ENCODE measurements at regions not wholly inside any gene's neighbourhood (a gene's known extent, or its start where the extent isn't known, plus 50 kb on each side); places are given as distances from the start of the nearest gene placed in this dataset.
"Not testable (repeated sequence)": the region's sequence is repeated elsewhere in the genome, so short reads cannot be mapped to it uniquely, and the experiment has no call there.

DNA sequence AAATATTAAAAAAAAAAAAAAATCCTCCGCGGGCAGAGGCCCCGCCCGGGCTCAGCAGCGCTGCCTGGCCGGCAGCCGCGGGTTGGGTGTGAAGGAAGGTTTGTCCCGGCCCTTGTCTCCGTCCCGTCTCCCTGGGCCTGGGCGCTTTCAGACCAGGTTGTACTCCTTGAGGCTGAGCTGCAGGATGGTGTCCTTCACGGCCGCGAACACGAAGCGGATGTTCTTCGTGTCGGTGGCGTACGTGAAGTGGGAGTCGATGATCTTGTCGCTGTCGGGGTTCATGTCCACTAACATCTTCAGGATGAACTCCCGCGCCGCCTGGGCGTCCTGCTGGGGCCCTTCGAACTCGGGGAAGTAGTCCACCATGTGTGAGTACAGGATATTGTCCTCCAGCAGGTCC, 123.7 kb upstream of the KCTD7 start:
- DNase-seq: no peak

DNA sequence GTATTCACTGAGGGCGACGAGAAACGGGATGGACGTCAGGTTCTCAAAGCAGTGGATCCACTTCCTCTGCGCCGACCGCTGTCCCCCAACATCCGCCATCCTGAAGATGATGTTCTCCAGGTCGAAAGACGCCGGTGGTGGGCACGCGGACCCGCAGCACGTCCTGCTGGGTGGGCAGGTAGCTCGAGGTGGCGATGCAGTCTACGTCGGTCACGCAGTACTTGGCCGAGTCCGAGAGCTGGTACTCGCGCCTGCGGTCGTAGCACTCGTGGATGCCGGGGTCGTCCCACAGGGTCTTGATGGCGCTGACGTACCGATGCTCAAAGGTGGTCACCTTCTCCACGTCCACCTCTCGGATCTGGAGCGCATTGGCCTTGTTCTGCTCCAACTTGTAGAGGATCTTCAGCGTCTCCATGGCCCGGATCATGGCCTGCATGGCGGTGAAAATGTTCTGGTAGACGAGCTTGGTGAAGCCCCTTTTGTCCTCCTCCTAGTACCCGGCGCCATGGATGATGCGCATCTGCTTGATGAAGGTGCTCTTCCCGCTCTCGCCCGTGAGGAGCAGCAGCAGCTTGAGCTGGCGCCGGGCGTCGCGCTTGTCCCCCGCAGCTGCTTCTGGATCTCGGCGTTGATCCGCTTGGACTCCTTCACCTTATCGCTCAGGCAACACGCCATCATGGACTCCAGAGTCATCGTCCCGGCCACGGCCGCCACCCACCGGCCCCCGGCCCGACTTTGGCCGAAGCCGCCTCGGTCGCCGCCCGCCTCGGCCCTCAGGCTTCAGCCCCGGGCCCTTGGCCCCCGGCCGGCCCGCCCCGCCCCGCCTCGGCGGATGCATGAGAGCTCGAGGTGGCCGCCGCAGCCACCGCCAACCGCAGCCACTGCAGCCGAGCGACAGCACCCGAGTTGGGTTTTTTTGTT, 122.9 kb upstream of the KCTD7 start:
- DNase-seq: peak; percentile 45

DNA sequence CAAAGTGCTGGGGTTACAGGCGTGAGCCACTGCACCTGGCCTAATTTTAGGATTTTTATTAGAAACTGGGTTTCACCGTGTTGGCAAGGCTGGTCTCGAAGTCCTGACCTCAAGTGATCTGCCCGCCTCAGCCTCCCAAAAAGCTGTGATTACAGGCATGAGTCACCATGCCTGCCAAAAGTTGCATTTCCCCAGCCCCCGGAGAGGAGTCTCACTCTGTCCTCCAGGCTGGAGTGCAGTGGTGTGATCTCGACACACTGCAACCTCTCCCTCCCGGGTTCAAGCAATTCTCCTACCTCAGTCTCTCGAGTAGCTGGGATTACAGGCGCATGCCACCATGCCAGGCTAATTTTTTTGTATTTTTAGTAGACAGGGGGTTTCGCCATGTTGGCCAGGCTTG, 122.0 kb upstream of the KCTD7 start:
- not testable (repeated sequence) for DNase-seq

DNA sequence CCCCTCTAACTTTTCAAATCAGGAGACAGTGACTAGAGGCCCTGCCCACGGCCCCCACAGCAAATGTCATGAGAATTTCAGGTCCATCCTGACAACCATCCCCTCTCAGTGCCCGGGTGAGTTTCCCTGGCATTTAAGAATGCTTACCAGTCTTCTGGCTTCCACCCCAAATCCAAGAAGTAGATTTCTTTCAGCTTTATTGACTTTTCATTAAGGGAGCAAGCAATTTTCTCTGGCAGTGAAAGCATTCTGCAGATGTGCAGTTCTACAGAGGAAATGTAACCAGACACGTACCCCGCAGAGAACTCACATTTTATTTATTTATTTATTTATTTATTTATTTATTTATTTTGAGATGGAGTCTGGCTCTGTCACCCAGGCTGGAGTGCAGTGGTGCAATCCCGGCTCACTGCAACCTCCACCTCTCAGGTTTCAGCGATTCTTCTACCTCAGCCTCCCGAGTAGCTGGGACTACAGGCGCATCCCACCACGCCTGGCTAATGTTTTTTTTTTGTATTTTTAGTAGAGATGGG, 120.9 kb upstream of the KCTD7 start:
- DNase-seq: no peak

DNA sequence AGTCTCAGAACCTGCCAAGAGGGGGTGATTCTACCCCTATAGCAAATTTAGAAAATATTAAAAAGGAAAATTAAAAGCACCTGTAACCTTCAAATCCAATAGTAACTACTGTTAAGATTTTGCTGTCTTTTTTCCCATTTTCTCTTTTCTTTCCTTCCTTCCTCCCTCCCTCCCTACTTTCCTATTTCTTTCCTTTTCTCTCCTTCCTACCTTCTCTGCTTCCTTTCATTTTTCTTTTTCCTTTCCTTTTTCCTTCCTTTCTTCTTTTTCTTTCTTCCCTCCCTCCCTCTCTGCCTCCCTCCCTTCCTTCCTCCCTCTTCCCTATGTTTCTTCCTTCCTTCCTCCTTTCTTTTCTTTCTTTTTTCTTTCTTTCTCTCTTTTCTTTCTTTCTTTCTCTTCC, 120.2 kb upstream of the KCTD7 start:
- no peak for DNase-seq

- no peak for DNase-seq
Observed at GRCh38 chr7:66514050-66514449, 114.6 kb upstream of the KCTD7 start.

GRCh38 chr7:66517212-66517909, 111.3 kb upstream of the KCTD7 start:
- no peak for DNase-seq

GRCh38 chr7:66518151-66518691, 110.5 kb upstream of the KCTD7 start:
- DNase-seq: no peak

- DNase-seq: no peak
Observed at GRCh38 chr7:66521675-66522074, 107.0 kb upstream of the KCTD7 start.

GRCh38 chr7:66522518-66522917, 106.2 kb upstream of the KCTD7 start:
- DNase-seq: no peak

- DNase-seq: no peak
Observed at GRCh38 chr7:66523409-66523808, 105.3 kb upstream of the KCTD7 start.

DNA sequence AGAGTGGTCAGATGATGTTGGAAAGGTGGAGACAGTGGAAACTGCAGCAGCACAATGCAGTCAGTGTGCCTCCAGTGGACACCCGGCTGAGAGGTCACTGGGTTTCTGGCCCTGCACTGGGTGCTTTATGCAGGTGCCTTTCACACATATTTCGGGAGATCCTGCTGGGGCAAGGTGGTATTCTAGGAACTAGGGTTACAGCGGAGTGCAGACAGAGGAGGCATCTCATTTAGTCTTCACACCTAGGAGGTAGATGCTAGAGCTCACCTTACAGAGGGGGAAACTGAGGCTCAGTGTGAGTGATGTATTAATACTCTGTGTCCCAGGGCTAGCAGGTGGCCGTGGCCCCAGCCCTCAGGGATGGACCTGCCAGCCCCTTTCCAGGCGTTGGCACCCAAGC, 103.9 kb upstream of the KCTD7 start:
- DNase-seq: no peak

DNA sequence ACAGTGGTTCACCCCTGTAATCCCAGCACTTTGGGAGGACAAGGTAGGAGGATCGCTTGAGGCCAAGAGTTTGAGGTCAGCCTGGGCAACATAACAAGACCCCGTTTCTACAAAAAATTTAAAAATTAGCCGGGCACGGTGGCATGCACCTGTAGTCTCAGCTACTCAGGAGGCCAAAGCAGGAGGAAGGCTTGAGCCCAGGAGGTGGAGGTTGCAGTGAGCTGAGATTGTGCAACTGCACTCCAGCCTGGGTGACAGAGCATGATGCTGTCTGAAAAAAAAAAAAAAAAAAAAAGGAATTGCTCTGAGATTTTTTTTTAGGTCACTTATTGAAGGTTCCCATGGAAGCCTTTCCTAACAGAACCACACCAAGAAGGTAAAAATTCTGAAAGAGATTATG, 101.9 kb upstream of the KCTD7 start:
- not testable (repeated sequence) for DNase-seq

DNA sequence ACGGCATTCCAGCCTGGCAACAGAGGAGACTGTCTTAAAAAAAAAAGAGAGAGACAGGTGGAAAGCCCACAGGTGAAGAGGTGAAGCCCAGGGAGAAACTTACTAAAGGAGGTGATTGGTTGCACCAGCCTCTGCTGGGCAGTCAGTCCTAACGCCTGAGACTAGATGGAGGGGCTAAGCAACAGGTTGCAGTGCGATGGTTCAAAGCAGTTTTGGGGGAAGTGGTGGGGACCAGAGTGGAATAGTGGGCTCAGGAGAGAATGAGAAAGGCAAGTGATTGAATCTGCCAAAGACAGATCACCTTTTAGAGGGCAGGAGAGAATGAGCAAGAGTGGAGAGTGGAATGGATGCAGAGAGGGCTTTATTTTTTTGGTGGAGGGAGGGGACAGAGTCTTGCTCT, 100.0 kb upstream of the KCTD7 start:
- DNase-seq: no peak

GRCh38 chr7:66529883-66530610, 98.6 kb upstream of the KCTD7 start:
- no peak for DNase-seq

DNA sequence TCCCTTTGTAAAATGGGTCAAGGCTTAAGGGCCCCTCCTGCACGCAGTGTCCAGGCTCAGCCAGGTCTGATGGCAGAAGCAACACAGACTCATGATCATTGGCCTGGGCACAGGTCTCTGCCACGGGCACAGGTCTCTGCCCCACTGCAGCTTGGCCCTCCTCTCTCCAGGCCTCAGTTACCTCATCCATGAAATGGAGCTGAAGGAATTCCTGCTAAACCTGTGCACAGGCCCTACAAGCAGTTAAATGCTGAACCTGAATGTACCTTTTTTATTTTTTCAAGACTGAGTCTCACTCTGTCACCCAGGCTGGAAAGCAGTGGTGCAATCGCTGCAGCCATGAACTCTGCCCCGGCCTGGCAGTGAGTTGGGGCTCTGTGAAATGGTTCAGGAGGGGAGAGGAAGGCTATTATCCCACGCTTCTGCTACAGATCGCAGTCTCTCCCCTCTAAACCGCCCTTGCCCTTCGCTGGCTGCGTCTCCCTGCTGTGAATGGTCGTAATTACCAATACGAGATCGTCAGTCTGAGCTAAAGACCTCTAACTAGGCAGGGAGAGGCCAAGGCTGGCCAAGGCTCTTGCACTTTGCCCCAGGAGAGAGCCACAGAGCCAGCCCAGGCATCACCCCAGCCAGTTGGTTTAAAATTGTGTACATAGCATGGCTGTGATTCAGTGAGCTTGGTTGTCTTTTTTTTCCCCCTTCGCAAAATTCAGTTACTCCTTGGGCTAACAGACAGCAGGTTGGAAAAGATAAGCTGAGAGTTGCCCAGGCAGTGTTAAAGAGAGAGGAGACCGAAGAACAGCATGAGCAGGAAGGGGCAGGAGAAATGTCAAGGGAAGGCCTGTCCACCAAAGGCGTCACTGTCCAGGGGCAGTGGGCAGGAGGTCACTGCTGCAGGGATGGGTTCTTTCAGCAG, 93.0 kb upstream of the KCTD7 start:
- no peak for DNase-seq

DNA sequence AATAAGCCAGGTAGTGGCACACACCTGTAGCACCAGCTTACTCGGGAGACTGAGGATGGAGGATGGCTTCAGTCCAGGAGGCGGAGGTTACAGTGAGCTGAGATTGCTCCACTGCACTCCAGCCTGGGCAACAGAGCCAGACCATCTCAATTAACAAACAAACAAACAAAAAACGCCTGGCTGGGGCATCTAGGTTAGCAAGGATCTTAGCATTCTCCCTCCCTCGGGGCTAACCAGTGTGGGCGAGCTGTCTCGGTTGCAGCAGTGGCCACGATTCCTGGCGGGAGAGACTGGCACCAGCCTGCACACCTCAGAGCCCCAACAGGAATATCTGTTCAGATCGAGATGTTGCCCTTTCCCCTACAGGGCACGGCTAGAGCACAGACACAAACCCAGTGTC, 91.3 kb upstream of the KCTD7 start:
- DNase-seq: no peak

DNA sequence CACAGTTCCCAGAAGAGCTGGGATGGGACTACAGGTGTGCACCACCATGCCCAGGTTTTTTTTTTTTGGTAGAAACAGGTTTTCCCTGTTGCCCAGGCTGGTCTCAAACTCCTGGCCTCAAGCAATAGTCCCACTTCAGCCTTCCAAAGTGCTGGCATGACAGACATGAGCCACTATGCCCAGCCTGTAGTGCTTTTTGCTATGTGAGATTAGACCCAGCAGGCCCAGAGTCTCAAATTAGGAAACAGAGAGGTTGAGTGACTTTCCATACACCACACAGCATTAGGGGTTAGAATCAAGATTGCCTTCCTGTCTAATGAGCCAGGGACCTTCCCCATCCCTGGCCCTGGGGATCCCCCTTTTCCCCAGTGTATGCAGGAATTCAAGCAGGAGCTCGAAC, 90.8 kb upstream of the KCTD7 start:
- no peak for DNase-seq

GRCh38 chr7:66539264-66539623, 89.4 kb upstream of the KCTD7 start:
- no peak for DNase-seq

- DNase-seq: no peak
Observed at GRCh38 chr7:66539902-66540375, 88.7 kb upstream of the KCTD7 start.

DNA sequence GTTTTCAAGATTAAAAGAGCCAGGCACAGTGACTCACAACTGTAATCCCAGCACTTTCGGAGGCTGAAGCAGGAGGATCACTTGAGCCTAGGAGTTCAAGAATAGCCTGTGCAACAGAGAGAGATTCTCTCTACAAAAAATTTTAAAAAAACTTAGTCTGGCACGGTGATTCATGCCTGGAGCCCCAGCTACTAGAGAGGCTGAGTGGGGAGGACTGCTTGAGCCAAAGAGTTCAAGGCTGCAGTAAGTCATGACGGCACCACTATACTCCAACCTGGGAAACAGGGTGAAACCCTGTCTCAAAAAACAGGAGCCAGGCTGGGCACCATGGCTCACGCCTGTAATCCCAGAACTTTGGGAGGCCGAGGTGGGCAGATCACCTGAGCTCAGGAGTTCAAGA, 86.6 kb upstream of the KCTD7 start:
- DNase-seq: no peak
